ENCODE measurements at regions not wholly inside any gene's neighbourhood (a gene's known extent, or its start where the extent isn't known, plus 50 kb on each side); places are given as distances from the start of the nearest gene placed in this dataset.
"Not testable (repeated sequence)": the region's sequence is repeated elsewhere in the genome, so short reads cannot be mapped to it uniquely, and the experiment has no call there.

DNA sequence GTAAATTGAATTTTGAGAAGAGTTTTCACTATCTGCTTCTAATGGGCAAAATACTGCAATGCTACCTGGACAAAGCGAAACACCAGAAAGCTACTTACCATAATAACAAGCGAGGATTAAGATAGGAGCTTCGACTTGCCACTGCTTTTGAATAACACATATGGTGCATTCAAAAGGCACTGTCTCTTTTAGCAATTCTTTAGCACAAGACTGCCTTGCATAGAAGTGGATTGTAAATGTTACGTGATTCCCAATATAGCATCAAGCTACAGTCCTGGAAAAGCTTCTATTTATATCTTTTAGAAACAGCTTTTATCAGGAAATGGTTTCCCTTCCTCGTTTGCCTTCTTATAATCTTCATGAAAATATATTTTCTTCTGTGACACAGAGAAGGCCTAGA is 258.7 kb upstream of the PDE3A start:
- H3K23ac ChIP-seq (ENCODE audit: low read depth, low read length, poor library complexity): no peak overlapping the region
- H3K9me3 ChIP-seq (replicated peaks in 1 of 2; ENCODE audit: control insufficient read depth in 2 of 2, insufficient read depth in 1 of 2, low read depth in 1 of 2, low read length in 2 of 2): no peaks in the 10 kb centered on the region
- no peak overlapping the region for H2BK5ac ChIP-seq (ENCODE audit: low read length)
- no peak overlapping the region for H2BK15ac ChIP-seq (ENCODE audit: low read length)
- H3K14ac ChIP-seq (ENCODE audit: low read length): no peak overlapping the region
- H4K8ac ChIP-seq (ENCODE audit: low read depth, low read length): no peak overlapping the region
- no peaks in the 10 kb centered on the region for H3K4me1 ChIP-seq (ENCODE audit: control insufficient read depth in 2 of 2, insufficient read depth in 1 of 2, low read depth in 1 of 2, low read length in 2 of 2)
- H3K27ac ChIP-seq (replicated peaks; ENCODE audit: low read length): no peak overlapping the region
- no peak overlapping the region for H3K4me3 ChIP-seq (ENCODE audit: low read length in 2 of 2)
- DNase-seq (ENCODE audit: low spot score): no peak
- H2BK12ac ChIP-seq (ENCODE audit: low read length): no peak overlapping the region
- H2BK120ac ChIP-seq (ENCODE audit: low read depth, low read length): no peak overlapping the region
- no peaks in the 10 kb centered on the region for H3K36me3 ChIP-seq (replicated peaks in 1 of 2; ENCODE audit: control insufficient read depth in 2 of 2, insufficient read depth in 2 of 2, low read length in 2 of 2)
- H3K18ac ChIP-seq (ENCODE audit: low read length): no peak overlapping the region
- no peak overlapping the region for H2AK5ac ChIP-seq (ENCODE audit: low read depth, low read length)
- no peak overlapping the region for H4K91ac ChIP-seq (ENCODE audit: low read depth, low read length, poor library complexity)
- H3K79me1 ChIP-seq (ENCODE audit: low read depth, low read length): no peaks in the 10 kb centered on the region
- H3K4ac ChIP-seq (ENCODE audit: low read length): no peak overlapping the region
- WGBS, 2 donors (ENCODE audit: extremely low coverage in 2 of 2, insufficient read length in 2 of 2, insufficient replicate concordance in 1 of 2): no CpG with 5 or more reads among the region's 5 CpGs
- H3K9ac ChIP-seq (ENCODE audit: low read depth, low read length, poor library complexity): no peak overlapping the region
- H2AFZ ChIP-seq (ENCODE audit: low read length): peak overlapping the region; percentile 33
- no peaks in the 10 kb centered on the region for H3K27me3 ChIP-seq (ENCODE audit: control insufficient read depth in 3 of 3, insufficient read depth in 3 of 3, low read depth in 1 of 3, low read length in 3 of 3)
- no peak overlapping the region for H3K4me2 ChIP-seq (ENCODE audit: insufficient read depth, low read length, poor library complexity, severe bottlenecking)

DNA sequence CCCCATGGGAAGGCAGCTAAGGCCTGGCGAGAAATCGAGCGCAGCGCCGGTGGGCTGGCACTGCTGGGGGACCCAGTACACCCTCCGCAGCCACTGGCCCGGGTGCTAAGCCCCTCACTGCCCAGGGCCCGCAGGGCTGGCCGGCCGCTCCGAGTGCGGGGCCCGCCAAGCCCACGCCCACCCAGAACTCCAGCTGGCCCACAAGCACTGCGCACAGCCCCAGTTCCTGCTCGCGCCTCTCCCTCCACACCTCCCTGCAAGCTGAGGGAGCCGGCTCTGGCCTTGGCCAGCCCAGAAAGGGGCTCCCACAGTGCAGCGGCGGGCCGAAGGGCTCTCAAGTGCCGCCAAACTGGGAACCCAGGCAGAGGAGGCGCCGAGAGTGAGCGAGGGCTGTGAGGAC is 253.0 kb upstream of the PDE3A start:
- H3K9ac ChIP-seq (ENCODE audit: low read depth, low read length, poor library complexity); H2BK120ac ChIP-seq (ENCODE audit: low read depth, low read length); H3K4ac ChIP-seq (ENCODE audit: low read length); H2BK5ac ChIP-seq (ENCODE audit: low read length); H2BK15ac ChIP-seq (ENCODE audit: low read length); H3K27ac ChIP-seq (replicated peaks; ENCODE audit: low read length); H3K14ac ChIP-seq (ENCODE audit: low read length); H4K91ac ChIP-seq (ENCODE audit: low read depth, low read length, poor library complexity); H3K9me3 ChIP-seq (replicated peaks in 1 of 2; ENCODE audit: control insufficient read depth in 2 of 2, insufficient read depth in 1 of 2, low read depth in 1 of 2, low read length in 2 of 2); H4K8ac ChIP-seq (ENCODE audit: low read depth, low read length); H3K4me3 ChIP-seq (ENCODE audit: low read length in 2 of 2); H2AK5ac ChIP-seq (ENCODE audit: low read depth, low read length); H2BK12ac ChIP-seq (ENCODE audit: low read length); H2AFZ ChIP-seq (ENCODE audit: low read length); H3K18ac ChIP-seq (ENCODE audit: low read length); H3K79me1 ChIP-seq (ENCODE audit: low read depth, low read length); DNase-seq (ENCODE audit: low spot score); H3K4me2 ChIP-seq (ENCODE audit: insufficient read depth, low read length, poor library complexity, severe bottlenecking); H3K23ac ChIP-seq (ENCODE audit: low read depth, low read length, poor library complexity); H3K36me3 ChIP-seq (replicated peaks in 1 of 2; ENCODE audit: control insufficient read depth in 2 of 2, insufficient read depth in 2 of 2, low read length in 2 of 2); H3K27me3 ChIP-seq (ENCODE audit: control insufficient read depth in 3 of 3, insufficient read depth in 3 of 3, low read depth in 1 of 3, low read length in 3 of 3); H3K4me1 ChIP-seq (ENCODE audit: control insufficient read depth in 2 of 2, insufficient read depth in 1 of 2, low read depth in 1 of 2, low read length in 2 of 2): not testable (repeated sequence)
- WGBS, 2 donors (ENCODE audit: extremely low coverage in 2 of 2, insufficient read length in 2 of 2, insufficient replicate concordance in 1 of 2): no CpG with 5 or more reads among the region's 25 CpGs

DNA sequence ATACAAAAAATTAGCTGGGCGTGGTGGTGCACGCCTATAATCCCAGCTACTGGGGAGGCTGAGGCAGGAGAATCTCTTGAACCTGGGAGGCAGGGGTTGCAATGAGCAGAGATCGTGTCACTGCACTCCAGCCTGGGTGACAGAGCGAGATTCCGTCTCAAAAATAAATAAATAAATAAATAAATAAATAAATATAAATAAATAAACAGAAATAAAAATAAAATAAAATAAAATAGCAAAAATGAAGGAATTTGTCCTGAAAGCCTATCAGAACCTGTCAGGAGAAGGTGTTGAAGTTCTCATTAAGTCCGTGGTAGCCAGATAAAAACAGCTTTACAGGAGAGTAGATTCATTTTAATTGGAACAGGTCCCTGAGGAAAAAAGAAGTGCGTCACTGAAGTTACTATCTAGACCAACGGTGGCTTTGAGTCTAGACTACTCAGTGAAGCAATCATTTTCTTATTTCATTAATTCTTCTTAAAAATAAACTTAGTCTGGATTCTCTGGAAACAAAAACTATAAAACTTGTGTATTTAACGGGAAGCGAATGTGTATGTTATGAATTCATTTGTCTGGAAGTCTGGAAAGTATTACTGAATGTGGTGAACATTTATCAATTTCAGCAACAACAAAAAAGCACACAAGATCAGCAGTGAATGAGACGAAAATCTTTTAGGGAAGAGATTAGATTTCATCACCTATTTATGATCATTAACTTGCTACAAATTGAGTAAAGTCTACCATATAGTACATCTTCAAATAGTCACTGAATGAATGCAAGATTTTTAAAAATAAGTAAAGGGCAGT is 248.5 kb upstream of the PDE3A start:
- Histone ChIP-seq H3K9ac (ENCODE audit: low read depth, low read length, poor library complexity) (no peak overlapping the region), H3K18ac (ENCODE audit: low read length) (no peak overlapping the region), H3K79me1 (ENCODE audit: low read depth, low read length) (no peaks in the 10 kb centered on the region), H2BK15ac (ENCODE audit: low read length) (no peak overlapping the region), H3K36me3 (replicated peaks in 1 of 2; ENCODE audit: control insufficient read depth in 2 of 2, insufficient read depth in 2 of 2, low read length in 2 of 2) (no peaks in the 10 kb centered on the region), H2BK120ac (ENCODE audit: low read depth, low read length) (no peak overlapping the region), H3K9me3 (replicated peaks in 1 of 2; ENCODE audit: control insufficient read depth in 2 of 2, insufficient read depth in 1 of 2, low read depth in 1 of 2, low read length in 2 of 2) (no peaks in the 10 kb centered on the region), H4K91ac (ENCODE audit: low read depth, low read length, poor library complexity) (no peak overlapping the region), H3K4me2 (ENCODE audit: insufficient read depth, low read length, poor library complexity, severe bottlenecking) (no peak overlapping the region), H2AFZ (ENCODE audit: low read length) (no peak overlapping the region), H3K23ac (ENCODE audit: low read depth, low read length, poor library complexity) (no peak overlapping the region), H2BK12ac (ENCODE audit: low read length) (no peak overlapping the region), H3K4me3 (ENCODE audit: low read length in 2 of 2) (no peak overlapping the region), H3K4me1 (ENCODE audit: control insufficient read depth in 2 of 2, insufficient read depth in 1 of 2, low read depth in 1 of 2, low read length in 2 of 2) (peaks cover 0 to 1% of the 10 kb centered on the region in 2 donors), H2BK5ac (ENCODE audit: low read length) (no peak overlapping the region), H3K14ac (ENCODE audit: low read length) (no peak overlapping the region), H3K4ac (ENCODE audit: low read length) (no peak overlapping the region), H4K8ac (ENCODE audit: low read depth, low read length) (no peak overlapping the region), H2AK5ac (ENCODE audit: low read depth, low read length) (no peak overlapping the region), H3K27me3 (ENCODE audit: control insufficient read depth in 3 of 3, insufficient read depth in 3 of 3, low read depth in 1 of 3, low read length in 3 of 3) (no peaks in the 10 kb centered on the region), H3K27ac (replicated peaks; ENCODE audit: low read length) (no peak overlapping the region)
- DNase-seq (ENCODE audit: low spot score): no peak
- WGBS, 2 donors (ENCODE audit: extremely low coverage in 2 of 2, insufficient read length in 2 of 2, insufficient replicate concordance in 1 of 2): no CpG with 5 or more reads among the region's 11 CpGs

- no peak overlapping the region for H3K23ac ChIP-seq (ENCODE audit: low read depth, low read length, poor library complexity)
- H2BK12ac ChIP-seq (ENCODE audit: low read length): no peak overlapping the region
- no peak overlapping the region for H3K9ac ChIP-seq (ENCODE audit: low read depth, low read length, poor library complexity)
- no peak overlapping the region for H2BK5ac ChIP-seq (ENCODE audit: low read length)
- H3K4me1 ChIP-seq (ENCODE audit: control insufficient read depth in 2 of 2, insufficient read depth in 1 of 2, low read depth in 1 of 2, low read length in 2 of 2): peaks cover 0 to 1% of the 10 kb centered on the region in 2 donors
- H3K27me3 ChIP-seq (ENCODE audit: control insufficient read depth in 3 of 3, insufficient read depth in 3 of 3, low read depth in 1 of 3, low read length in 3 of 3): no peaks in the 10 kb centered on the region
- no peak overlapping the region for H3K4me2 ChIP-seq (ENCODE audit: insufficient read depth, low read length, poor library complexity, severe bottlenecking)
- H3K36me3 ChIP-seq (replicated peaks in 1 of 2; ENCODE audit: control insufficient read depth in 2 of 2, insufficient read depth in 2 of 2, low read length in 2 of 2): no peaks in the 10 kb centered on the region
- H2AFZ ChIP-seq (ENCODE audit: low read length): no peak overlapping the region
- H4K8ac ChIP-seq (ENCODE audit: low read depth, low read length): no peak overlapping the region
- no peak overlapping the region for H3K4ac ChIP-seq (ENCODE audit: low read length)
- H3K9me3 ChIP-seq (replicated peaks in 1 of 2; ENCODE audit: control insufficient read depth in 2 of 2, insufficient read depth in 1 of 2, low read depth in 1 of 2, low read length in 2 of 2): no peaks in the 10 kb centered on the region
- H4K91ac ChIP-seq (ENCODE audit: low read depth, low read length, poor library complexity): no peak overlapping the region
- H2BK15ac ChIP-seq (ENCODE audit: low read length): no peak overlapping the region
- no peak overlapping the region for H3K14ac ChIP-seq (ENCODE audit: low read length)
- no peak overlapping the region for H2AK5ac ChIP-seq (ENCODE audit: low read depth, low read length)
- DNase-seq (ENCODE audit: low spot score): no peak
- H2BK120ac ChIP-seq (ENCODE audit: low read depth, low read length): no peak overlapping the region
- H3K79me1 ChIP-seq (ENCODE audit: low read depth, low read length): no peaks in the 10 kb centered on the region
- no peak overlapping the region for H3K4me3 ChIP-seq (ENCODE audit: low read length in 2 of 2)
- no peak overlapping the region for H3K27ac ChIP-seq (replicated peaks; ENCODE audit: low read length)
- H3K18ac ChIP-seq (ENCODE audit: low read length): no peak overlapping the region
Measured at GRCh38 chr12:20120403-20120725, 248.0 kb upstream of the PDE3A start.
